Muscle layer of colon (tissue), 2 donors: ENCODE measurements at regions not wholly inside any gene's neighbourhood (a gene's known extent, or its start where the extent isn't known, plus 50 kb on each side); places are given as distances from the start of the nearest gene placed in this dataset.

Experiments used
- H3K27ac ChIP-seq: one replicate; pipeline ENCODE4 v1.7.0; 2013; ENCODE audit warnings: low read depth, mild to moderate bottlenecking, low read length, moderate library complexity
- H3K27me3 ChIP-seq, 2 donors: one replicate each; pipeline ENCODE4 v1.7.0; 2013; ENCODE audit warnings: low read length in 2 of 2, mild to moderate bottlenecking in 2 of 2; ENCODE audit not compliant: insufficient read depth in 2 of 2, control insufficient read depth in 1 of 2
- H3K36me3 ChIP-seq: one replicate; pipeline ENCODE4 v1.7.0; 2013; ENCODE audit warnings: mild to moderate bottlenecking, low read length; ENCODE audit not compliant: insufficient read depth
- H3K4me1 ChIP-seq: one replicate; pipeline ENCODE4 v1.7.0; 2013; ENCODE audit warnings: mild to moderate bottlenecking, low read length; ENCODE audit not compliant: insufficient read depth
- H3K4me3 ChIP-seq, 2 donors: one replicate each; pipeline ENCODE4 v1.7.0; 2013; ENCODE audit warnings: low read length in 2 of 2, low read depth in 1 of 2, mild to moderate bottlenecking in 1 of 2, moderate library complexity in 1 of 2
- H3K9ac ChIP-seq: one replicate; pipeline ENCODE4 v1.7.0; 2013; ENCODE audit warnings: low read length
- H3K9me3 ChIP-seq: one replicate; pipeline ENCODE4 v1.7.0; 2013; ENCODE audit warnings: mild to moderate bottlenecking, low read length
- donor health status: abdominal sarcoma.
- donor health status: Adenocarcinoma of cecum.

DNA sequence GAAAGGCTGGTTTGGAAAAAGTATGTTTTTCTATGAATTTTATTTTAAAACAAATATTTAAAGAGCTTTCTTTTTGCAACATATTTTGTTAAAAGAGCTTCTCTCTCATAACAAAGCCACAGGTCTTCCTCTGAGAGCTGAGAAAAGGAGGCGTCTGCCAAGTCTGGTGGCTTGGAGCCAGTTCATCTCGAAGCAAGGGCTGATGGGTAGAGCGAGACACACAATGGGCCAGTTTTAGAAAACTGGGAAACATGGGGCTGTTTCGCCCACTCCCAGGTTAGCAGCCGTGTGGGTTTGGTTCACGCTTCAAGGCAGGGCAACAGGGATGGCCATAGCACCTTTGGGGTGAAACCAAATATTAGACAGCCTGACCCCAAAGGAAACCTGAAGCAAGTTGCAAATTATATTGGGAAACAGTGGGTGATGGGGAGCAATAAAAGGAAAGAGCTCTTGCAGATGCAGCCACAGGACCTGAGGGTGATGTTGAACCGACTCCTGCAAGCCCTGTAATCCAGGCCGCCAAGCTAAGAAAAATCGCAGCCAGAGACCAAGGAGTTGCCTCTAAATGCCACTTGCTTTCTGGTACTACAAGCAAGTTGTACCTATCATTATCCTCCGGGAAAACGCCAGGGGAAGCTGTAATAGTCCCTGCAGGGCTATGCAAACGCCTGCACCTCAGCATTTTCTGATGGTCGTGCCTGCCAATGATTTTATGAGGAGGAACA, 88.4 kb upstream of the GALNT15 start:
- H3K9ac ChIP-seq: no peak overlapping the region
- H3K27ac ChIP-seq: no peak overlapping the region
- no peaks in the 10 kb centered on the region for H3K36me3 ChIP-seq
- H3K9me3 ChIP-seq: no peaks in the 10 kb centered on the region
- H3K27me3 ChIP-seq: no peaks in the 10 kb centered on the region
- H3K4me3 ChIP-seq: no peak overlapping the region
- peaks cover 29% of the 10 kb centered on the region for H3K4me1 ChIP-seq

- Histone ChIP-seq H3K27me3 (no peaks in the 10 kb centered on the region), H3K9ac (no peak overlapping the region), H3K4me1 (peaks cover 33% of the 10 kb centered on the region), H3K9me3 (no peaks in the 10 kb centered on the region), H3K27ac (no peak overlapping the region), H3K36me3 (no peaks in the 10 kb centered on the region), H3K4me3 (no peak overlapping the region)
Measured at GRCh38 chr3:16086690-16087089, 87.8 kb upstream of the GALNT15 start.

DNA sequence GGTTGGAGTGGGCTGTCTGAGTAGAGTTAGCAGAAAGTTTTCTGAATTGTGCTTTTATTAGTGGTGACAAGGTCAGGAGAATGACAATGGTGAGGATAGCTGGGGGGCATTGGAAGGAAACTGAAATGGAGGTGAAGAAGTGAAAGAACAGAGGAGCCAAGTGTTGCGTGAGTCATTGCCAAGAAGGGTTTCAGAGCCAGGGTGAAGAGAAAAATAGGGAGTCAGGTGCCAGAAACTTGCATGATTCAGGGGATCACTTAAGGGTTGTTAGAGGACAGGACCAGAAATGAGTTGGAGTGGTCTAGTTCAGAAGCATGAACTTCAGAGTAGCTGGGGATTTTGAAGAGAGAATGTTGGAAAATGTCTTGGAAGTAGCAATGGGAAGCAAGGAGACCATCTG, 86.0 kb upstream of the GALNT15 start:
- H3K27ac ChIP-seq: no peak overlapping the region
- no peak overlapping the region for H3K9ac ChIP-seq
- H3K4me3 ChIP-seq: no peak overlapping the region
- no peaks in the 10 kb centered on the region for H3K36me3 ChIP-seq
- H3K4me1 ChIP-seq: peaks cover 33% of the 10 kb centered on the region
- H3K9me3 ChIP-seq: no peaks in the 10 kb centered on the region
- H3K27me3 ChIP-seq: no peaks in the 10 kb centered on the region

- H3K4me3 ChIP-seq: no peak overlapping the region
Measured at GRCh38 chr3:16089521-16089920, 85.0 kb upstream of the GALNT15 start.

DNA sequence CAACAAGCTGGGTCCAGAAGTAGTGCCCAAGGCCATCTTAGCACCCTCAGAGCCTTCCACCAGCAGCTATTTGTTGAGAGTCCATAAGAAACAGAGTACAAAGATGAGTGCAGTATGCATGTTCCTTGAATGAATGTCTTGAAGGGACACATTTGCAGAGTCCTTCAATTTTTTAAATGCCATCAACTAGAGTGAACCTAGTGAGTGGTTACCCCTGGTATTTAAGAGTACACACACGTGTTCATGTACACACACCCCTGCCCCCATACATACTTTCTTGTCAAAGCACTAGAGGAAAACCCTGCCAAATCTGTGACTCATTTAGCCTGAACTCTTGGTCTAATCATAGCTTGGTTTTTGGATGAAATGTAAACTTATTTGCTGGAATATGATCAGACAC, 84.5 kb upstream of the GALNT15 start:
- Histone ChIP-seq H3K27me3 (no peaks in the 10 kb centered on the region), H3K36me3 (no peaks in the 10 kb centered on the region), H3K4me1 (peaks cover 33% of the 10 kb centered on the region), H3K4me3 (no peak overlapping the region), H3K27ac (peak overlapping the region; percentile 14), H3K9ac (no peak overlapping the region), H3K9me3 (no peaks in the 10 kb centered on the region)

More at GRCh38 chr3:16089521-16089920, 85.0 kb upstream of the GALNT15 start:
- Histone ChIP-seq H3K9me3 (no peaks in the 10 kb centered on the region), H3K36me3 (no peaks in the 10 kb centered on the region), H3K9ac (no peak overlapping the region), H3K27me3 (no peaks in the 10 kb centered on the region), H3K4me1 (peaks cover 33% of the 10 kb centered on the region), H3K27ac (no peak overlapping the region)

DNA sequence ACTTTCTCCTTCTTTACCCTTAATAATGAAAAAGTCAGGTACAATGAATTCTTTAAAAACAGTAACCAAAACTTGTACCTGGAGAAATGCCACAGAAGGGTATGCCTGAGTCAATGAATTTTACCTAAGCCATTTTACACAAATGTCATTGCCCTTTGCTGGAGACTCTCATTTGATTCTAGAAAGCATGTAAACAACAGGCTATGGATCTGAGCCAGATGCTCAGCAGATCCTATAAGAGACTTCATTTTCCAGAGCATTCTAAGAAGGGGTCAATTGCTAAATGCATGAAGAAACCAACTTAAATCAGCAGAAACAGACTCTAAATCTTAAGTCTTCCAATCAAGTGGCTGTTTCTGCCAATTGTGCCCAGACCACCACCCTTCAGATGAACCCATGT, 83.8 kb upstream of the GALNT15 start:
- no peaks in the 10 kb centered on the region for H3K36me3 ChIP-seq
- H3K4me3 ChIP-seq: no peak overlapping the region
- H3K27ac ChIP-seq: peak overlapping the region; percentile 14
- no peak overlapping the region for H3K9ac ChIP-seq
- H3K4me1 ChIP-seq: peaks cover 29% of the 10 kb centered on the region
- no peaks in the 10 kb centered on the region for H3K27me3 ChIP-seq
- no peaks in the 10 kb centered on the region for H3K9me3 ChIP-seq

DNA sequence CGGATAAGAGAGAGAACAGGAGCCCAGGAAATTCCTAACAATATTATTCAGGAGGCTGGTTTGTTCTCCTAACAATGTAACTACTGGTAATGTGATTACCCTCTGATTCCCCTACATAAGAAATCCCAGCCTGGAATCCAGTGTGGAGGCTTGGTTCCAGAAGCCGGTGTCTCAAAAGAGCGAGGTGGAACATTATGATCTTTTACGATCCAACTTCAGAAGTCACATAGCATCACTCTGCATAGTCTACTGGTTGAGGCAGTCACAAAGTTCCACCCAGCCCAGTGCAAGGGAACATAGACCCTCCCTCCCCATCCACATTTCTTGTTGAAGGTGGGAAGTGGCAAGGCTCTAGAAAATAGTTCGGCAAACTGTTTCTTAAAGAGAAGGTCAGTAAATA, 81.6 kb upstream of the GALNT15 start:
- Histone ChIP-seq H3K36me3 (no peaks in the 10 kb centered on the region), H3K4me1 (peaks cover 23% of the 10 kb centered on the region), H3K27me3 (no peaks in the 10 kb centered on the region), H3K4me3 (no peak overlapping the region), H3K27ac (no peak overlapping the region), H3K9me3 (no peaks in the 10 kb centered on the region), H3K9ac (no peak overlapping the region)

DNA sequence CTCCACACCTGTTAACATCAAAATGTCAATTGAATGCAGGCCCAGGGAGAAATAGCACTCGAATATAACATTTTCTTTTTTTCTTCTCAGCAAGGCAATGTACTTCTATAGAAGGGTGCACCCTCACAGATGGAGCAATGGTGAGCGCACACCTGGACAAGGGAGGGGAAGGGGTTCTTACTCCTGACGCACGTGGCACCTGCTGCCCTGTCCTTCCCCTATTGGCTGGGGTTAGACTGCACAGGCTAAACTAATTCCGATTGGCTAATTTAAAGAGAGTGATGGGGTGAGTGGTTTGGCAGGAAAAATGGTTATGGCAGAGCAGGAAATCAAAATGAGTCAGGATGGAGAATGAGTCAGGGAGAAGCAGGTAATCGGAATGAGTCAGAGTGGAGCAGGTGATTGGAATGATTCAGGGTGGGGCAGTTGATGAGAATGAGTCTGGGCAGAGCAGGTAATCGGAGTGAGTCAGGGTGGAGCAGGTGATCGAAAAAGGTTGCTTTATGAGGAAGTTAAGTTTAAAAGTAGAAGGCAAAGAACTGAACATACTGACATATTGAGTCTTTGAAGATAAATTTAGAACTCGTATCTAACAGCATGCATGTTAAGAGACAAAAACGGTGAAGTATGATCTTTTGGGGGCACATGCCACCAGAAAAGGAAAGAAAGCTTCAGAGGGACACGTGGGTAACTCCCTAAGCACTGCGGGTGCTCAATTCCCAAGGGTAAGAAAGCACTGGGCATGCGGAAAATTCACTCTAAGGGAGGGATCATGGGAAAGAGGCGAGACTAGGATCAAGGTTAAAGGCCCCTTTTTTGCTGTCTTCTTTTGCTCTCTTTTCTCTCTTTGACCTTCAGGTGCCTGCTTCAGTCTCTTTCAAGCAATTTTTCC, 72.9 kb upstream of the GALNT15 start:
- H3K9me3 ChIP-seq: no peaks in the 10 kb centered on the region
- H3K4me1 ChIP-seq: peaks cover 16% of the 10 kb centered on the region
- H3K9ac ChIP-seq: no peak overlapping the region
- no peaks in the 10 kb centered on the region for H3K27me3 ChIP-seq
- no peak overlapping the region for H3K27ac ChIP-seq
- no peak overlapping the region for H3K4me3 ChIP-seq
- no peaks in the 10 kb centered on the region for H3K36me3 ChIP-seq

- H3K9me3 ChIP-seq: no peaks in the 10 kb centered on the region
- no peak overlapping the region for H3K9ac ChIP-seq
- H3K4me1 ChIP-seq: peaks cover 16% of the 10 kb centered on the region
- no peak overlapping the region for H3K27ac ChIP-seq
- no peaks in the 10 kb centered on the region for H3K27me3 ChIP-seq
- no peaks in the 10 kb centered on the region for H3K36me3 ChIP-seq
- no peak overlapping the region for H3K4me3 ChIP-seq
Measured at GRCh38 chr3:16102187-16102561, 72.3 kb upstream of the GALNT15 start.

GRCh38 chr3:16102905-16103364, 71.5 kb upstream of the GALNT15 start:
- Histone ChIP-seq H3K36me3 (no peaks in the 10 kb centered on the region), H3K9me3 (no peaks in the 10 kb centered on the region), H3K4me1 (peaks cover 16% of the 10 kb centered on the region), H3K27ac (no peak overlapping the region), H3K9ac (no peak overlapping the region), H3K4me3 (no peak overlapping the region), H3K27me3 (no peaks in the 10 kb centered on the region)

- Histone ChIP-seq H3K4me3 (no peak overlapping the region), H3K9me3 (no peaks in the 10 kb centered on the region), H3K9ac (no peak overlapping the region), H3K27ac (no peak overlapping the region), H3K36me3 (no peaks in the 10 kb centered on the region), H3K27me3 (no peaks in the 10 kb centered on the region), H3K4me1 (peaks cover 16% of the 10 kb centered on the region)
Measured at GRCh38 chr3:16103472-16103871, 71.0 kb upstream of the GALNT15 start.
